Testis (tissue), 2 donors: ENCODE measurements at regions not wholly inside any gene's neighbourhood (a gene's known extent, or its start where the extent isn't known, plus 50 kb on each side); places are given as distances from the start of the nearest gene placed in this dataset.

Experiments
- POLR2A ChIP-seq: fragments of 450-650 bp; IDR thresholded peaks from one replicate; pipeline ENCODE4 v1.6.1; 2017; ENCODE audit warnings: antibody characterized with exemption, mild to moderate bottlenecking, moderate library complexity
- TF ChIP-seq, protein P1 (sequence below), 3 experiments: fragments of 450-650 bp in 2 of 3; fragments of 200-600 bp in 1 of 3; sonication (generic) in 1 of 3; IDR thresholded peaks; one replicate each; pipeline ENCODE4 v1.5.1; 2016 to 2019; ENCODE audit warnings: antibody characterized with exemption in 3 of 3, mild to moderate bottlenecking in 2 of 3, moderate library complexity in 1 of 3

DNA sequence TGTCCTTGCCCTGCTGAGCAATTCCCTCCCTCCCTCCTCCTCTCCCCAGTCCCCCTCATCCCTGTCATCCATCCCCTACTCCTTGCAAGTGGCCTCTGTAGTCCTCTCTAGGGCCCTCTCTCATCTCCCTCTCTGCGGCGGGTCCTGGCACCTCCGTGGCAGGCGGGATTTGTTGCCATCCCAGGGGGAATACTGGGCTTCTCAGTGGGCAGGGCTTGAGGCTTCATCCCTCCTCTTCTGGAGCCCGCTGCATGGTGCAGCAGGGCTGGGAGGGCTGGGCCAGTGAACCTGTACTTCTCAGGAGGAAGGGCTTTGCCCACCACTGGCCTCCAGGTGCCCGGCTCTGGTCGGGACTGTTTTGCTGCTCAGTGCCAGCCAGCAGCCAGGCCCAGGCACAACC is 216.2 kb downstream of the TFCP2L1 start:
- TF ChIP-seq, protein P1, sequence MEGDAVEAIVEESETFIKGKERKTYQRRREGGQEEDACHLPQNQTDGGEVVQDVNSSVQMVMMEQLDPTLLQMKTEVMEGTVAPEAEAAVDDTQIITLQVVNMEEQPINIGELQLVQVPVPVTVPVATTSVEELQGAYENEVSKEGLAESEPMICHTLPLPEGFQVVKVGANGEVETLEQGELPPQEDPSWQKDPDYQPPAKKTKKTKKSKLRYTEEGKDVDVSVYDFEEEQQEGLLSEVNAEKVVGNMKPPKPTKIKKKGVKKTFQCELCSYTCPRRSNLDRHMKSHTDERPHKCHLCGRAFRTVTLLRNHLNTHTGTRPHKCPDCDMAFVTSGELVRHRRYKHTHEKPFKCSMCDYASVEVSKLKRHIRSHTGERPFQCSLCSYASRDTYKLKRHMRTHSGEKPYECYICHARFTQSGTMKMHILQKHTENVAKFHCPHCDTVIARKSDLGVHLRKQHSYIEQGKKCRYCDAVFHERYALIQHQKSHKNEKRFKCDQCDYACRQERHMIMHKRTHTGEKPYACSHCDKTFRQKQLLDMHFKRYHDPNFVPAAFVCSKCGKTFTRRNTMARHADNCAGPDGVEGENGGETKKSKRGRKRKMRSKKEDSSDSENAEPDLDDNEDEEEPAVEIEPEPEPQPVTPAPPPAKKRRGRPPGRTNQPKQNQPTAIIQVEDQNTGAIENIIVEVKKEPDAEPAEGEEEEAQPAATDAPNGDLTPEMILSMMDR (IDR thresholded peaks at IDR 0.05) = no peak
- TF ChIP-seq POLR2A = no peak
